ENCODE measurements at regions not wholly inside any gene's neighbourhood (a gene's known extent, or its start where the extent isn't known, plus 50 kb on each side); places are given as distances from the start of the nearest gene placed in this dataset.

DNA sequence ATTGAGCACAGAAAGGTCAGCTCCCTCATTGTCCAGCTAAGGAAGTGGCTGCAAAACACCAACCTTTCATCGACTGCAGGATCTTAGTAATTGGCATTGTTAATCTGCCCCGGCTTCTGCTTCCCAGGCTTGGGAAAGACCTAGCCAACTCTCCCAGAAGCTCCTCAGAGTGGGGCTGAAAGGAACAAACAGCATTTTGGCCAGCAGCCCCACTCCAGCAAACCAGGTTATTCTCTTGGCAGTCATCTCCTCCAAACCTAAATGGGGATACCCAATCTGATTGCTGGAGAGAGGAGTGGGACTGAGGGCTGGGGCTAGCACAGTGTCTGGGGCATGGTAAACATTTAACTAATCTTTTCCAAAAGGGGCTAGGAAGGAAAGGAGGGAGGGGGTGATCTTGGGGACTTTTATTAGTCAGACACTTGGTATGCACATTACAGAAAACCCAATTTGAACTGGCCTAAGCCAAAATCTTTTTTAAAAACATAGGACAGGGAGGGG, 294.4 kb downstream of the MN1 start:
- ATAC-seq, result no peak
- TF ChIP-seq, protein P1, sequence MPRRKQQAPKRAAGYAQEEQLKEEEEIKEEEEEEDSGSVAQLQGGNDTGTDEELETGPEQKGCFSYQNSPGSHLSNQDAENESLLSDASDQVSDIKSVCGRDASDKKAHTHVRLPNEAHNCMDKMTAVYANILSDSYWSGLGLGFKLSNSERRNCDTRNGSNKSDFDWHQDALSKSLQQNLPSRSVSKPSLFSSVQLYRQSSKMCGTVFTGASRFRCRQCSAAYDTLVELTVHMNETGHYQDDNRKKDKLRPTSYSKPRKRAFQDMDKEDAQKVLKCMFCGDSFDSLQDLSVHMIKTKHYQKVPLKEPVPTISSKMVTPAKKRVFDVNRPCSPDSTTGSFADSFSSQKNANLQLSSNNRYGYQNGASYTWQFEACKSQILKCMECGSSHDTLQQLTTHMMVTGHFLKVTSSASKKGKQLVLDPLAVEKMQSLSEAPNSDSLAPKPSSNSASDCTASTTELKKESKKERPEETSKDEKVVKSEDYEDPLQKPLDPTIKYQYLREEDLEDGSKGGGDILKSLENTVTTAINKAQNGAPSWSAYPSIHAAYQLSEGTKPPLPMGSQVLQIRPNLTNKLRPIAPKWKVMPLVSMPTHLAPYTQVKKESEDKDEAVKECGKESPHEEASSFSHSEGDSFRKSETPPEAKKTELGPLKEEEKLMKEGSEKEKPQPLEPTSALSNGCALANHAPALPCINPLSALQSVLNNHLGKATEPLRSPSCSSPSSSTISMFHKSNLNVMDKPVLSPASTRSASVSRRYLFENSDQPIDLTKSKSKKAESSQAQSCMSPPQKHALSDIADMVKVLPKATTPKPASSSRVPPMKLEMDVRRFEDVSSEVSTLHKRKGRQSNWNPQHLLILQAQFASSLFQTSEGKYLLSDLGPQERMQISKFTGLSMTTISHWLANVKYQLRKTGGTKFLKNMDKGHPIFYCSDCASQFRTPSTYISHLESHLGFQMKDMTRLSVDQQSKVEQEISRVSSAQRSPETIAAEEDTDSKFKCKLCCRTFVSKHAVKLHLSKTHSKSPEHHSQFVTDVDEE (CRISPR knock-in tag; IDR thresholded peaks at IDR 0.05), result no peak
- no peak for TF ChIP-seq ZNF70 (CRISPR knock-in tag; IDR thresholded peaks at IDR 0.05)
- TF ChIP-seq CSDC2 (CRISPR knock-in tag; IDR thresholded peaks at IDR 0.05), result no peak
- TF ChIP-seq TCF4 (CRISPR knock-in tag; IDR thresholded peaks at IDR 0.05; ENCODE audit: borderline replicate concordance), result no peak
- no peak for TF ChIP-seq OSR1 (CRISPR knock-in tag; IDR thresholded peaks at IDR 0.05)
- no peak for TF ChIP-seq ZNF8 (CRISPR knock-in tag; IDR thresholded peaks at IDR 0.05)
- no peak for TF ChIP-seq CSRNP3 (CRISPR knock-in tag; IDR thresholded peaks at IDR 0.05)
- no peak for TF ChIP-seq TOX (CRISPR knock-in tag; IDR thresholded peaks at IDR 0.05; ENCODE audit: borderline replicate concordance)
- TF ChIP-seq SNAI2 (CRISPR knock-in tag; IDR thresholded peaks at IDR 0.05), result no peak
- no peak for TF ChIP-seq ZFP3 (CRISPR knock-in tag; IDR thresholded peaks at IDR 0.05)
- TF ChIP-seq ARNTL (CRISPR knock-in tag; IDR thresholded peaks at IDR 0.05; ENCODE audit: borderline replicate concordance, low read depth), result no peak
- no peak for TF ChIP-seq ESRRG (CRISPR knock-in tag; IDR thresholded peaks at IDR 0.05)
- no peak for TF ChIP-seq BACH2 (CRISPR knock-in tag; IDR thresholded peaks at IDR 0.05; ENCODE audit: borderline replicate concordance)

GRCh38 chr22:27507935-27508526, 293.5 kb downstream of the MN1 start:
- ATAC-seq, result no peak
- no peak for TF ChIP-seq BACH2 (CRISPR knock-in tag; IDR thresholded peaks at IDR 0.05; ENCODE audit: borderline replicate concordance)
- TF ChIP-seq, protein P1 (CRISPR knock-in tag; IDR thresholded peaks at IDR 0.05), result no peak
- TF ChIP-seq ZFP30 (CRISPR knock-in tag; IDR thresholded peaks at IDR 0.05), result no peak
- TF ChIP-seq, protein P2, sequence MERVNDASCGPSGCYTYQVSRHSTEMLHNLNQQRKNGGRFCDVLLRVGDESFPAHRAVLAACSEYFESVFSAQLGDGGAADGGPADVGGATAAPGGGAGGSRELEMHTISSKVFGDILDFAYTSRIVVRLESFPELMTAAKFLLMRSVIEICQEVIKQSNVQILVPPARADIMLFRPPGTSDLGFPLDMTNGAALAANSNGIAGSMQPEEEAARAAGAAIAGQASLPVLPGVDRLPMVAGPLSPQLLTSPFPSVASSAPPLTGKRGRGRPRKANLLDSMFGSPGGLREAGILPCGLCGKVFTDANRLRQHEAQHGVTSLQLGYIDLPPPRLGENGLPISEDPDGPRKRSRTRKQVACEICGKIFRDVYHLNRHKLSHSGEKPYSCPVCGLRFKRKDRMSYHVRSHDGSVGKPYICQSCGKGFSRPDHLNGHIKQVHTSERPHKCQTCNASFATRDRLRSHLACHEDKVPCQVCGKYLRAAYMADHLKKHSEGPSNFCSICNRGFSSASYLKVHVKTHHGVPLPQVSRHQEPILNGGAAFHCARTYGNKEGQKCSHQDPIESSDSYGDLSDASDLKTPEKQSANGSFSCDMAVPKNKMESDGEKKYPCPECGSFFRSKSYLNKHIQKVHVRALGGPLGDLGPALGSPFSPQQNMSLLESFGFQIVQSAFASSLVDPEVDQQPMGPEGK (CRISPR knock-in tag; IDR thresholded peaks at IDR 0.05; ENCODE audit: borderline replicate concordance), result no peak
- TF ChIP-seq ZFP3 (CRISPR knock-in tag; IDR thresholded peaks at IDR 0.05), result no peak
- no peak for TF ChIP-seq ZNF565 (CRISPR knock-in tag; conservative IDR thresholded peaks at IDR 0.05; ENCODE audit: low read depth)
- TF ChIP-seq CSDC2 (CRISPR knock-in tag; IDR thresholded peaks at IDR 0.05), result no peak
- no peak for TF ChIP-seq ZNF8 (CRISPR knock-in tag; IDR thresholded peaks at IDR 0.05)
- TF ChIP-seq OSR1 (CRISPR knock-in tag; IDR thresholded peaks at IDR 0.05), result no peak
- TF ChIP-seq, protein P3, sequence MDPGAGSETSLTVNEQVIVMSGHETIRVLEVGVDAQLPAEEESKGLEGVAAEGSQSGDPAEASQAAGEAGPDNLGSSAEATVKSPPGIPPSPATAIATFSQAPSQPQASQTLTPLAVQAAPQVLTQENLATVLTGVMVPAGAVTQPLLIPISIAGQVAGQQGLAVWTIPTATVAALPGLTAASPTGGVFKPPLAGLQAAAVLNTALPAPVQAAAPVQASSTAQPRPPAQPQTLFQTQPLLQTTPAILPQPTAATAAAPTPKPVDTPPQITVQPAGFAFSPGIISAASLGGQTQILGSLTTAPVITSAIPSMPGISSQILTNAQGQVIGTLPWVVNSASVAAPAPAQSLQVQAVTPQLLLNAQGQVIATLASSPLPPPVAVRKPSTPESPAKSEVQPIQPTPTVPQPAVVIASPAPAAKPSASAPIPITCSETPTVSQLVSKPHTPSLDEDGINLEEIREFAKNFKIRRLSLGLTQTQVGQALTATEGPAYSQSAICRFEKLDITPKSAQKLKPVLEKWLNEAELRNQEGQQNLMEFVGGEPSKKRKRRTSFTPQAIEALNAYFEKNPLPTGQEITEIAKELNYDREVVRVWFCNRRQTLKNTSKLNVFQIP (CRISPR knock-in tag; IDR thresholded peaks at IDR 0.05; ENCODE audit: borderline replicate concordance, low read depth), result no peak
- TF ChIP-seq ARNTL (CRISPR knock-in tag; IDR thresholded peaks at IDR 0.05; ENCODE audit: borderline replicate concordance, low read depth), result no peak
- TF ChIP-seq RARB (CRISPR knock-in tag; IDR thresholded peaks at IDR 0.05), result no peak
- TF ChIP-seq ZNF70 (CRISPR knock-in tag; IDR thresholded peaks at IDR 0.05), result no peak
- TF ChIP-seq SNAI2 (CRISPR knock-in tag; IDR thresholded peaks at IDR 0.05), result no peak
